H1 (cell line): ENCODE measurements at regions not wholly inside any gene's neighbourhood (a gene's known extent, or its start where the extent isn't known, plus 50 kb on each side); places are given as distances from the start of the nearest gene placed in this dataset.

ENCODE experiments used
- ASH2L ChIP-seq: fragments of 200-600, 300-600 bp; sonication (generic); IDR thresholded peaks from one replicate; pipeline ENCODE4 v1.7.1; 2017; ENCODE audit warnings: low read length
- BRCA1 ChIP-seq: IDR thresholded peaks from 2 replicates; pipeline ENCODE4 v1.6.1; 2012; ENCODE audit warnings: low read depth, low read length, improper control_type of control experiment
- EP300 ChIP-seq, 2 experiments: IDR thresholded peaks; 1 replicate in 1 of 2; 2 replicates in 1 of 2; pipeline ENCODE4 v1.6.1; 2011 to 2012; ENCODE audit warnings: low read depth in 2 of 2, low read length in 2 of 2, mild to moderate bottlenecking in 2 of 2, borderline replicate concordance in 1 of 2, inconsistent platforms in 1 of 2, moderate library complexity in 1 of 2
- FOSL1 ChIP-seq: IDR thresholded peaks from 2 replicates; pipeline ENCODE4 v1.6.1; 2011; ENCODE audit warnings: mild to moderate bottlenecking, low read depth, low read length, moderate library complexity; ENCODE audit not compliant: insufficient read depth
- NRF1 ChIP-seq: IDR thresholded peaks from 2 replicates; pipeline ENCODE4 v1.6.1; 2011; ENCODE audit warnings: mild to moderate bottlenecking, low read depth, low read length, improper control_type of control experiment
- POLR2AphosphoS5 ChIP-seq: IDR thresholded peaks from 2 replicates; pipeline ENCODE4 v1.6.1; 2011; ENCODE audit warnings: low read depth, low read length
- SP1 ChIP-seq: IDR thresholded peaks from 2 replicates; pipeline ENCODE4 v1.6.1; 2011; ENCODE audit warnings: low read depth, low read length
- SP2 ChIP-seq: IDR thresholded peaks from 2 replicates; pipeline ENCODE4 v1.6.1; 2012; ENCODE audit warnings: mild to moderate bottlenecking, low read length, inconsistent platforms
- TAF1 ChIP-seq: IDR thresholded peaks from 2 replicates; pipeline ENCODE4 v1.6.1; 2011; ENCODE audit warnings: mild to moderate bottlenecking, low read depth, low read length
- TF ChIP-seq, protein P1 (sequence below), 3 experiments: IDR thresholded peaks; 1 replicate in 2 of 3; 2 replicates in 1 of 3; pipeline versions ENCODE4 v1.5.1 to v1.6.1; 2011; ENCODE audit warnings: low read length in 3 of 3, mild to moderate bottlenecking in 3 of 3, inconsistent platforms in 2 of 3, low read depth in 1 of 3, moderate library complexity in 1 of 3; ENCODE audit not compliant: insufficient read depth in 1 of 3; ENCODE audit errors: control extremely low read depth in 1 of 3

DNA sequence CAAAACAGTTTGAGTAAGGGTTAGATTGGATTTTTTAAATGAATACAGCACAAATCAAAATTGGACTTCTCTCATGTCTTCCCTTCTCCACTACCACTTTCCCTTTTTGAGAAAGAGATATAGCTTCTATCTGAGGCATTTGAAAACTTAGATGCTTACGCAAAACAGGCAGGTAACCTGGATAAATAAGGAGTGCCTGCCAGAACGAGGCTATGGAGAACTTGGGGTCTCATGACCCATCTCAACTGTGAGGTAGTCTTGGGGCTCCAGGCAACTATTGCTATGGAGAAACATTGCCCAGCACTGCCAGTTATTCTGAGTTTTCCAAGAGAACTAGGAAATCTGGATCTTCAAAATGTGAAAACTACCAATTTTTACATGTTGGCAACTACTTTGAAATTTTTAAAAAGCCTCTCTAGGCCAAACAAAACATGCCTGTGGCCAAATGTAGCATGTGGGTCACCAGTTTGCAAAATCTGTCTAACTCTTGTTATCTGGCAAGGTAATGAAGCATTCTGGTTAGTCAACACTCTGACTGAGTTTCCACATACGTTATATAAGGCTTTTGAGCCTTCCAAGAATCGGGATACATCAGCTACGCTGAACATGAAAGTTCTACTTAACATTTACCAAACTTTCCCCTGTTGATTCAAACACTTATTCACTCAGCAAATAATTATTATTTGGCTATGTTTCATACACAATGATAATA is 752.7 kb downstream of the KCNA4 start:
- no peak for TF ChIP-seq POLR2AphosphoS5
- TF ChIP-seq EP300 (IDR thresholded peaks at IDR 0.05; ENCODE audit: borderline replicate concordance in 1 of 2, low read depth in 2 of 2, low read length in 2 of 2) = no peak
- no peak for TF ChIP-seq ASH2L
- TF ChIP-seq, protein P1, sequence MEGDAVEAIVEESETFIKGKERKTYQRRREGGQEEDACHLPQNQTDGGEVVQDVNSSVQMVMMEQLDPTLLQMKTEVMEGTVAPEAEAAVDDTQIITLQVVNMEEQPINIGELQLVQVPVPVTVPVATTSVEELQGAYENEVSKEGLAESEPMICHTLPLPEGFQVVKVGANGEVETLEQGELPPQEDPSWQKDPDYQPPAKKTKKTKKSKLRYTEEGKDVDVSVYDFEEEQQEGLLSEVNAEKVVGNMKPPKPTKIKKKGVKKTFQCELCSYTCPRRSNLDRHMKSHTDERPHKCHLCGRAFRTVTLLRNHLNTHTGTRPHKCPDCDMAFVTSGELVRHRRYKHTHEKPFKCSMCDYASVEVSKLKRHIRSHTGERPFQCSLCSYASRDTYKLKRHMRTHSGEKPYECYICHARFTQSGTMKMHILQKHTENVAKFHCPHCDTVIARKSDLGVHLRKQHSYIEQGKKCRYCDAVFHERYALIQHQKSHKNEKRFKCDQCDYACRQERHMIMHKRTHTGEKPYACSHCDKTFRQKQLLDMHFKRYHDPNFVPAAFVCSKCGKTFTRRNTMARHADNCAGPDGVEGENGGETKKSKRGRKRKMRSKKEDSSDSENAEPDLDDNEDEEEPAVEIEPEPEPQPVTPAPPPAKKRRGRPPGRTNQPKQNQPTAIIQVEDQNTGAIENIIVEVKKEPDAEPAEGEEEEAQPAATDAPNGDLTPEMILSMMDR (IDR thresholded peaks at IDR 0.05; ENCODE audit: control extremely low read depth in 1 of 3, insufficient read depth in 1 of 3, low read depth in 1 of 3, low read length in 3 of 3) = no peak
- no peak for TF ChIP-seq FOSL1
- no peak for TF ChIP-seq BRCA1
- no peak for TF ChIP-seq SP2
- TF ChIP-seq NRF1 = no peak
- TF ChIP-seq SP1 = no peak
- no peak for TF ChIP-seq TAF1
